RWPE1 (cell line): ENCODE measurements at regions not wholly inside any gene's neighbourhood (a gene's known extent, or its start where the extent isn't known, plus 50 kb on each side); places are given as distances from the start of the nearest gene placed in this dataset.

ENCODE experiments used
- CTCF ChIA-PET: fragments of 350-600 bp; sonication (Branson Sonifier 250); formaldehyde crosslinking; extraction: SDS; loops from one replicate; lab custom pipeline; 2021; lab: Yijun Ruan, JAX
- POLR2A ChIA-PET: fragments of 400-600 bp; formaldehyde crosslinking; extraction: SDS; loops from one replicate; lab custom pipeline; 2020; ENCODE audit warnings: antibody characterized with exemption; ENCODE audit not compliant: low non-redundant PET; lab: Yijun Ruan, JAX
- DNase-seq: peaks from one replicate; pipeline ENCODE4 v3.0.0; 2012; ENCODE audit warnings: low spot score
- H3K27ac ChIP-seq: fragments of 450-650 bp; 2 replicates; pipeline ENCODE4 v1.5.1; 2017
- TF ChIP-seq, protein P1 (sequence below): fragments of 450-650 bp; conservative IDR thresholded peaks from 2 replicates; pipeline ENCODE4 v1.5.1; 2017; ENCODE audit warnings: low read depth, mild to moderate bottlenecking

DNA sequence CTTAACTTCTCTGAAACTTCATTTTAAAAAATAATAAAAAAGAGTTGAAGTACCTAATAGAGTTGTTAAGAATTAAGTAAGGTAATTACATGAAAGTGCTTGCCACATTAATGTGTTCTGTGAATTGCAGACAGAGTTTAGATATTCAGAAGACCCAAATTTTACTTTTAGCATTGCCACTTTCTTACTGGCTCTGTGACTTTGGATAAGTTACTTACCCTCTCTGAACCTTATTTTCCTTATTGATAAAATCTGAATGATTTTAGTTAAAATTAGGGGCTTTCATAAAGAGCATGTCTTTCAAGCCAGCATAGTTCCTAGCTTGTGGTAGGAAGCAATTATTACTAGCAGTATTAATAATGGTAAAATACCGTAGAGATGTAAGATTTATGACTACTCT is 101.2 kb upstream of the CREB1 start:
- POLR2A ChIA-PET, result no interaction called here
- CTCF ChIA-PET, result interaction anchor here (0.6 kb wide), 1 partner anchor 30 kb away, joined by 3 read pairs; no protein-coding TSS in a partner anchor
- no peak overlapping the region for H3K27ac ChIP-seq
- DNase-seq, result no peak
- TF ChIP-seq, protein P1, sequence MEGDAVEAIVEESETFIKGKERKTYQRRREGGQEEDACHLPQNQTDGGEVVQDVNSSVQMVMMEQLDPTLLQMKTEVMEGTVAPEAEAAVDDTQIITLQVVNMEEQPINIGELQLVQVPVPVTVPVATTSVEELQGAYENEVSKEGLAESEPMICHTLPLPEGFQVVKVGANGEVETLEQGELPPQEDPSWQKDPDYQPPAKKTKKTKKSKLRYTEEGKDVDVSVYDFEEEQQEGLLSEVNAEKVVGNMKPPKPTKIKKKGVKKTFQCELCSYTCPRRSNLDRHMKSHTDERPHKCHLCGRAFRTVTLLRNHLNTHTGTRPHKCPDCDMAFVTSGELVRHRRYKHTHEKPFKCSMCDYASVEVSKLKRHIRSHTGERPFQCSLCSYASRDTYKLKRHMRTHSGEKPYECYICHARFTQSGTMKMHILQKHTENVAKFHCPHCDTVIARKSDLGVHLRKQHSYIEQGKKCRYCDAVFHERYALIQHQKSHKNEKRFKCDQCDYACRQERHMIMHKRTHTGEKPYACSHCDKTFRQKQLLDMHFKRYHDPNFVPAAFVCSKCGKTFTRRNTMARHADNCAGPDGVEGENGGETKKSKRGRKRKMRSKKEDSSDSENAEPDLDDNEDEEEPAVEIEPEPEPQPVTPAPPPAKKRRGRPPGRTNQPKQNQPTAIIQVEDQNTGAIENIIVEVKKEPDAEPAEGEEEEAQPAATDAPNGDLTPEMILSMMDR, result no peak

DNA sequence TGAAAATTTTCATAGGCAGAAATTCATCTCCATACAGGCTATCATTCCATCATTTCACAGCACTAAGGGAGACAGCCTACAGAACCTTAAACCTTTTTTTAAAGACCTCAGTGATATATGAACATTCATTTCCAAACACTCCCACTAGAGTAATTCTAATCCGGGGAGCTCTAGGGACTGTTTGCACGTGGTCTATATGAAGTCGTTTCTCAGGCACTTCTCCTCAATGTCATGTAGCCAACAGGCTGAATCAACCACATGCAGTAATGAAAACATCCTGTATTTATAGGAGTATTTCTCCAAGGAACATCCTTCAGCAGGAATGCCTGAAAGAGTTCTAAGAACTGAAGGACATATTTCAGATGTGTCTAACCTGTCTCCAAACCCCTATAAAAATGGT is 97.3 kb upstream of the CREB1 start:
- ChIA-PET CTCF (no interaction called here), POLR2A (no interaction called here)
- TF ChIP-seq, protein P1, result no peak
- no peak overlapping the region for H3K27ac ChIP-seq
- no peak for DNase-seq

DNA sequence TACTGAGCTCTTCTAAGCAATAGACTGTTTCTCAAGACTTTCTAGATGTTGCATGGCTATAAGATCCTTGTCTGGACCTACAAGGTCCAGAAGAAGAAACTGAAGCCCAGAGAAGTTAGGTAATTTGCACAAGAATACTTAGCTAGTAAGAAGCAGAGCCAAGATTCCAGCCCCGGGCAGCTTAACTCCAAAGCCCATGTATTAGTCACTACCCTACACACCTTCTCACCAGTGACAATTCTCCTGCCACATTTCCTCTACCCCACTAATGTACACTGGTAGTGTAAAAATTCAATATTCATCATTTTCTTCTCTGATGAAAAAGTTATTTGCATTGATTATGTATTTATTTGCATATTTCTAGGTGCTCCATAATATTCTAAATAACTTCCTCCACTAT is 95.5 kb upstream of the CREB1 start:
- POLR2A ChIA-PET, result no interaction called here
- no peak overlapping the region for H3K27ac ChIP-seq
- DNase-seq, result no peak
- CTCF ChIA-PET, result interaction anchor here (0.6 kb wide), 1 partner anchor 451 kb away, joined by 3 read pairs; no protein-coding TSS in a partner anchor
- TF ChIP-seq, protein P1, result no peak

DNA sequence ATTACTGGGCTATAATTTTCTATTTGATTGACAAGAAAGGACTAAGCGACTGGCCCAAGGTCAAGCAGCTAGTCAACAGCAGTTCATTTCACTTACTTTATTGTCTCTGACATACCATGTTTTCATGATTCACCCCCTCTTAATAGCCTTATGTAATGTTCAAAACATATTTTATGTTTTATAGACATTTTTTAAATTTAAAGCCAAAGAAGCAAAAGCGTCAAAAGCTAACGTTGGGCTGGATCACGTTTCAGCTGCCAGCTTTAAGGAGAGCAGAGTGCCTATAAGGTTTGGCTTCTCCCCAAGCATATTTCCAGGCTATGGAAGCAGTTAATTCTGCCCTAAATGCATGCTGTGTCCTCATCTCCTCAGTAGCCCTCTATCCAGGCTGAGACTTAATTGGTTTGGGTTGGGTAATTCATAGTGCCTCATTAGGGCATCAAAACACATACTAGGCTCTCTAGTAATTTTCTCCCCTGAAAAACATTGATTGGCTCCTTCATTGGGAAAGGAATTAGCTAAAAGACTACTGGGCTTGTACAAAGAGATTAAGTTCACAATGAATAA is 94.8 kb upstream of the CREB1 start:
- H3K27ac ChIP-seq, result no peak overlapping the region
- TF ChIP-seq, protein P1, result no peak
- DNase-seq, result no peak
- ChIA-PET POLR2A (no interaction called here), CTCF (interaction anchor here (0.6 kb wide), 1 partner anchor 452 kb away, joined by 3 read pairs; no protein-coding TSS in a partner anchor)

DNA sequence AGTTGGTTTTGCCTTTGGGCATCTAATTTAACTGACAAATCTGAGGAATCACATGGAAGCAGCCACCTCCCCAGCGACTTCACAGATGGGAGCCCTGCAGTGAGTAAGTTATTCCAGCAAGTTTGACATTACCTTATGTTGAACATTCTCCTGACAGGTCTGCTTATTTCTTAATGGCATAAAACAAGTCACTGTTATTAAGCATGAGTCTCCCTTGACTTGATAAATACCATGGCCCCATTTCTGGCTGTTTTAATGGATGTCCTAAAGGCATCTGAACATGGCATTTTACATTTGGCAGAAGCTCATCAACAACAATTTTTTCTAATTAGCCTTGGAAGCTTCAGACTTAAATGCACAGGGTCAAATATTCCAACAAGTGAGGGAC is 92.6 kb upstream of the CREB1 start:
- ChIA-PET POLR2A (no interaction called here), CTCF (no interaction called here)
- TF ChIP-seq, protein P1, result no peak
- DNase-seq, result no peak
- no peak overlapping the region for H3K27ac ChIP-seq

DNA sequence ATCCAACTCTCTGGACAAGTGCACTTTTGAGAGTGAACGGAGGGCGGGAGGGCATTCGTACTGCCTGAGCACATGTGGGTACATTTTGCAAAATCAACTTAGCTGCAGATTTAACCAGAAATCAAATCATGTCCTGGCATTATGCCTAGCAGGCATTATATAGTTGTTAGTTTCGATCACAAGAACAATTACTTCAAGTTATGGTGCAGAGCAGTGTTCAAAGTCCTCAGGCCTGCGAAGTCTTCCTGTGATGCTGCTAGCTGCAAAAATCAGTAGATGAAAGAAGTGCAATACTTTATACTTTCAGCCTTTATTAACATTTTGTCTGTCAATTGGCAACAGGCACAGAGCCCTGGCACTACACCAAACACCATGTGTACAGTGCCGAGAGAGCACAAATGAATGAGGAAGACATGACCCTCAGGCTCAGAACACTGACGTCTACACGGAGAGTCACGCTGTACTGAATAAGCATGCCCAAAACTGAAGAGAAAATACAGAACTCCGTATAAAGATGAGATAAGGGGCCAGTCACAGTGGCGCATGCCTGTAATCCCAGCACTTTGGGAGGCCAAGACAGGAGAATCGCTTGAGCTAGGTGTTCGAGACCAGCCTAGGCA is 92.1 kb upstream of the CREB1 start:
- ChIA-PET POLR2A (no interaction called here), CTCF (no interaction called here)
- no peak overlapping the region for H3K27ac ChIP-seq
- no peak for DNase-seq
- TF ChIP-seq, protein P1, result no peak
